Left lung (tissue), 4 donors: ENCODE measurements at regions not wholly inside any gene's neighbourhood (a gene's known extent, or its start where the extent isn't known, plus 50 kb on each side); places are given as distances from the start of the nearest gene placed in this dataset.

Experiments
- ATAC-seq: fragments of 200-7000 bp; cut with Tn5 transposase; one replicate; pipeline ENCODE4 v1.9.1; 2020; ENCODE audit warnings: moderate library complexity
- DNase-seq, 4 donors: peaks; one replicate each; pipeline ENCODE4 v3.0.0-alpha.2; 2013 to 2020
- H3K27ac ChIP-seq, 2 donors: fragments of 200-600 bp; sonication (generic) in 1 of 2; one replicate each; pipeline versions ENCODE4 v1.5.0 to v1.8.0; 2020 to 2021
- H3K27me3 ChIP-seq, 2 donors: fragments of 200-600 bp; sonication (generic) in 1 of 2; one replicate each; pipeline versions ENCODE4 v1.5.0 to v1.8.0; 2020 to 2021
- H3K36me3 ChIP-seq, 2 donors: fragments of 200-600 bp; sonication (generic) in 1 of 2; one replicate each; pipeline versions ENCODE4 v1.5.0 to v1.8.0; 2020 to 2021
- H3K4me1 ChIP-seq, 2 donors: fragments of 200-600 bp; one replicate each; pipeline ENCODE4 v1.8.0; 2021
- H3K4me3 ChIP-seq, 2 donors: fragments of 200-600 bp; sonication (generic) in 1 of 2; one replicate each; pipeline versions ENCODE4 v1.5.0 to v1.8.0; 2020 to 2021; ENCODE audit warnings: mild to moderate bottlenecking in 1 of 2
- H3K9me3 ChIP-seq, 2 donors: fragments of 200-600 bp; sonication (generic) in 1 of 2; one replicate each; pipeline versions ENCODE4 v1.5.0 to v1.8.0; 2020 to 2021
- intact Hi-C, 2 donors: fragments of 100-400 bp; cut with DNase I; formaldehyde crosslinking; loops; one replicate each; pipeline versions ENCODE4 v1.11.2 to v1.14.2; 2022
- TF ChIP-seq, protein P1 (sequence below), 2 donors: fragments of 200-600 bp; sonication (generic) in 1 of 2; IDR thresholded peaks; one replicate each; pipeline versions ENCODE4 v1.5.0 to v1.8.0; 2021; ENCODE audit warnings: antibody characterized with exemption in 2 of 2
- donor health status: DM: no; HTN: yes; CAD: no.
- donor health status: DM: no; HTN: no; CAD: no.

DNA sequence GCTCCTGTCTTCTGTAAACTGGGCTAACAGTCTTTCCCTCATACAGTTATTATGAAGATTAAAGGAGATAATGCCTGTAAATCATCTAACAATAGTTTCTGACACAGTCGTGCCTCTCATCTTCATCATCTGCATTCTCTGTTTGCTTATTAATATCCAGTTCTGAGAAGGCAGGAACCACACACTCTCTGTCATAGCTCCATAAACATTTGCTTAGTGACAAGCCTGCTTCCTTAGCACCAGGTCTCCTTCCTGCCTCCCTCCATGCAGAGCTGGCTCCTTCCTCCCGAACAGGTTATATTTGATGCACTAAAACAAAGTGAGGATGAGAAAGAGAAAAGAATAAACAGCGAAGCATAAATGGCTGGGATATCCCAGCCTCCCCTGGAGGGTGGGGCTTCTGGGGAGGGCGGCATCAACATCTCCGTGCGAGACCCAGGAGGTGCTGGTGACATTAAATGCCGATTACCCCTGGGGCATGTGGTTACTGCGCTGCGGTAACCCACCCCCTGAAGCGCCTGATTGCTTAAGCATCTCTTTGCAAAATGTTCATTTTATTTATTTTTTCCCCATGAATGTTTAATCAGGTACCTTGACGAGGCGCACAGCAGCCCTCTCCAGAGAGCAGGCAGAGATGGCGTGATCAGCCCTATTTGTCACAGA lies 404.9 kb downstream of the NXPE2 start:
- Histone ChIP-seq H3K36me3 (no peaks in the 10 kb centered on the region), H3K27ac (no peak overlapping the region), H3K4me1 (no peaks in the 10 kb centered on the region), H3K4me3 (no peak overlapping the region), H3K9me3 (no peaks in the 10 kb centered on the region), H3K27me3 (peaks cover 0 to 23% of the 10 kb centered on the region in 2 donors)
- TF ChIP-seq, protein P1, sequence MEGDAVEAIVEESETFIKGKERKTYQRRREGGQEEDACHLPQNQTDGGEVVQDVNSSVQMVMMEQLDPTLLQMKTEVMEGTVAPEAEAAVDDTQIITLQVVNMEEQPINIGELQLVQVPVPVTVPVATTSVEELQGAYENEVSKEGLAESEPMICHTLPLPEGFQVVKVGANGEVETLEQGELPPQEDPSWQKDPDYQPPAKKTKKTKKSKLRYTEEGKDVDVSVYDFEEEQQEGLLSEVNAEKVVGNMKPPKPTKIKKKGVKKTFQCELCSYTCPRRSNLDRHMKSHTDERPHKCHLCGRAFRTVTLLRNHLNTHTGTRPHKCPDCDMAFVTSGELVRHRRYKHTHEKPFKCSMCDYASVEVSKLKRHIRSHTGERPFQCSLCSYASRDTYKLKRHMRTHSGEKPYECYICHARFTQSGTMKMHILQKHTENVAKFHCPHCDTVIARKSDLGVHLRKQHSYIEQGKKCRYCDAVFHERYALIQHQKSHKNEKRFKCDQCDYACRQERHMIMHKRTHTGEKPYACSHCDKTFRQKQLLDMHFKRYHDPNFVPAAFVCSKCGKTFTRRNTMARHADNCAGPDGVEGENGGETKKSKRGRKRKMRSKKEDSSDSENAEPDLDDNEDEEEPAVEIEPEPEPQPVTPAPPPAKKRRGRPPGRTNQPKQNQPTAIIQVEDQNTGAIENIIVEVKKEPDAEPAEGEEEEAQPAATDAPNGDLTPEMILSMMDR (IDR thresholded peaks at IDR 0.05), result no peak
- DNase-seq, result no peak
- no peak for ATAC-seq
- intact Hi-C loops, result no loop called here

DNA sequence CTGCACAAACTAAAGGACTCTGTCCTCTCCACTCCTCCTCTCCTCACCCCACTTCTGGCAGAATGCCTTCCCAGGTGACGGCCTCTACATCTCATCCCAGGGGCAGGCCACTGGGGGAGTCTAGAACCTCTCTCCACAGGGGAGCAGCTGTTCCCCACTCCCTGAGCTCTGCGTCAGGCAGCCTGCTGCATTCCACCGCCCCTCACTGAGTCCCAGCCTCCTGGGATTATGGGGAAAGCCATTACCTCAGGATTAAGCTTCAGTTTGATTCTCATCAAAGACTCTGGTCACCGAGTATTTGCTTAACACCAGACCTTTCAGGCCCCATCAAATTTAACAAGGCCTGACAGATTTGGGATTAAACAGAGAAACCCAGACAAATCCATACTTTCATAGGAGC lies 405.9 kb downstream of the NXPE2 start:
- DNase-seq (no peak), ATAC-seq (no peak)
- peaks cover 0 to 23% of the 10 kb centered on the region in 2 donors for H3K27me3 ChIP-seq
- no peaks in the 10 kb centered on the region for H3K4me1 ChIP-seq
- H3K4me3 ChIP-seq, result no peak overlapping the region
- TF ChIP-seq, protein P1 (IDR thresholded peaks at IDR 0.05), result no peak
- no peaks in the 10 kb centered on the region for H3K36me3 ChIP-seq
- no peaks in the 10 kb centered on the region for H3K9me3 ChIP-seq
- H3K27ac ChIP-seq, result no peak overlapping the region
- intact Hi-C loops, result no loop called here

GRCh38 chr11:115085461-115086210 lies 407.3 kb downstream of the NXPE2 start:
- intact Hi-C loops, result no loop called here
- Histone ChIP-seq H3K27ac (no peak overlapping the region), H3K4me1 (no peaks in the 10 kb centered on the region), H3K36me3 (no peaks in the 10 kb centered on the region), H3K9me3 (no peaks in the 10 kb centered on the region), H3K27me3 (peaks cover 0 to 23% of the 10 kb centered on the region in 2 donors), H3K4me3 (no peak overlapping the region)
- DNase-seq (peak in 2 of 4 donors; percentile 68 to 82), ATAC-seq (no peak)
- TF ChIP-seq, protein P1 (IDR thresholded peaks at IDR 0.05), result no peak

- Histone ChIP-seq H3K27ac (no peak overlapping the region), H3K27me3 (peaks cover 0 to 23% of the 10 kb centered on the region in 2 donors), H3K36me3 (no peaks in the 10 kb centered on the region), H3K4me1 (no peaks in the 10 kb centered on the region), H3K9me3 (no peaks in the 10 kb centered on the region), H3K4me3 (no peak overlapping the region)
- no peak for ATAC-seq
- intact Hi-C loops, result no loop called here
- DNase-seq, result no peak
- TF ChIP-seq, protein P1 (IDR thresholded peaks at IDR 0.05), result no peak
These were observed 409.5 kb downstream of the NXPE2 start for GRCh38 chr11:115087791-115088190.

GRCh38 chr11:115092516-115092915 lies 411.7 kb downstream of the CADM1 start:
- Histone ChIP-seq H3K27ac (no peak overlapping the region), H3K27me3 (peaks cover 0 to 4% of the 10 kb centered on the region in 2 donors), H3K36me3 (no peaks in the 10 kb centered on the region), H3K4me3 (no peak overlapping the region), H3K4me1 (no peaks in the 10 kb centered on the region), H3K9me3 (no peaks in the 10 kb centered on the region)
- TF ChIP-seq, protein P1 (IDR thresholded peaks at IDR 0.05), result no peak
- no peak for DNase-seq
- ATAC-seq, result no peak
- intact Hi-C loops, result no loop called here
